IPS-20b (cell line): ENCODE measurements at regions not wholly inside any gene's neighbourhood (a gene's known extent, or its start where the extent isn't known, plus 50 kb on each side); places are given as distances from the start of the nearest gene placed in this dataset.

ENCODE experiments used
- H3K27ac ChIP-seq: one replicate; pipeline ENCODE4 v1.5.1; 2013; ENCODE audit warnings: low read length
- H3K27me3 ChIP-seq: 2 replicates; pipeline ENCODE4 v1.6.1; 2013; ENCODE audit warnings: mild to moderate bottlenecking, low read length, inconsistent platforms; ENCODE audit not compliant: insufficient read depth
- H3K36me3 ChIP-seq: 2 replicates; pipeline ENCODE4 v1.6.1; 2013; ENCODE audit warnings: low read depth, mild to moderate bottlenecking, inconsistent platforms, low read length, moderate library complexity; ENCODE audit not compliant: insufficient read depth
- H3K4me1 ChIP-seq: 2 replicates; pipeline ENCODE4 v1.6.1; 2013; ENCODE audit warnings: mild to moderate bottlenecking, control low read depth, inconsistent platforms, low read length, moderate library complexity; ENCODE audit not compliant: insufficient read depth
- H3K4me3 ChIP-seq: 2 replicates; pipeline ENCODE4 v1.5.1; 2013; ENCODE audit warnings: mild to moderate bottlenecking, low read length, inconsistent platforms
- H3K9ac ChIP-seq: 2 replicates; pipeline ENCODE4 v1.6.1; 2013; ENCODE audit warnings: low read depth, mild to moderate bottlenecking, inconsistent platforms, low read length, moderate library complexity
- H3K9me3 ChIP-seq: 2 replicates; pipeline ENCODE4 v1.6.1; 2013; ENCODE audit warnings: mild to moderate bottlenecking, low read depth, low read length, inconsistent platforms; ENCODE audit not compliant: insufficient read depth

- Histone ChIP-seq H3K9ac (no peak overlapping the region), H3K4me3 (no peak overlapping the region), H3K4me1 (peaks cover 4% of the 10 kb centered on the region; the same call in 1 of the 2 replicates), H3K27ac (no peak overlapping the region), H3K36me3 (no peaks in the 10 kb centered on the region), H3K9me3 (no peaks in the 10 kb centered on the region), H3K27me3 (no peaks in the 10 kb centered on the region)
Observed at GRCh38 chr16:13766334-13766733, 153.6 kb upstream of the ERCC4 start.

- Histone ChIP-seq H3K36me3 (no peaks in the 10 kb centered on the region), H3K27ac (no peak overlapping the region)
Observed at GRCh38 chr16:13767215-13767614, 152.7 kb upstream of the ERCC4 start.

GRCh38 chr16:13768471-13768870 is 151.5 kb upstream of the ERCC4 start:
- H3K4me3 ChIP-seq = no peak overlapping the region
- no peaks in the 10 kb centered on the region for H3K9me3 ChIP-seq
- H3K4me1 ChIP-seq = peaks cover 4% of the 10 kb centered on the region; the same call in 1 of the 2 replicates
- H3K36me3 ChIP-seq = no peaks in the 10 kb centered on the region
- no peaks in the 10 kb centered on the region for H3K27me3 ChIP-seq
- H3K9ac ChIP-seq = no peak overlapping the region
- no peak overlapping the region for H3K27ac ChIP-seq

More at GRCh38 chr16:13767215-13767614, 152.7 kb upstream of the ERCC4 start:
- Histone ChIP-seq H3K9me3 (no peaks in the 10 kb centered on the region), H3K4me3 (no peak overlapping the region), H3K4me1 (peaks cover 4% of the 10 kb centered on the region; the same call in 1 of the 2 replicates), H3K27me3 (no peaks in the 10 kb centered on the region), H3K9ac (no peak overlapping the region)

- peaks cover 4% of the 10 kb centered on the region; the same call in 1 of the 2 replicates for H3K4me1 ChIP-seq
- H3K27ac ChIP-seq = no peak overlapping the region
- H3K9ac ChIP-seq = no peak overlapping the region
- H3K36me3 ChIP-seq = no peaks in the 10 kb centered on the region
- no peak overlapping the region for H3K4me3 ChIP-seq
- no peaks in the 10 kb centered on the region for H3K27me3 ChIP-seq
- peaks cover 3% of the 10 kb centered on the region; the same call in 1 of the 2 replicates for H3K9me3 ChIP-seq
Observed at GRCh38 chr16:13770436-13770835, 149.5 kb upstream of the ERCC4 start.

GRCh38 chr16:13772782-13773181 is 147.2 kb upstream of the ERCC4 start:
- H3K36me3 ChIP-seq = no peaks in the 10 kb centered on the region
- H3K4me1 ChIP-seq = no peaks in the 10 kb centered on the region
- H3K27me3 ChIP-seq = no peaks in the 10 kb centered on the region
- H3K9me3 ChIP-seq = peaks cover 9% of the 10 kb centered on the region; the same call in 1 of the 2 replicates
- no peak overlapping the region for H3K4me3 ChIP-seq
- no peak overlapping the region for H3K9ac ChIP-seq
- H3K27ac ChIP-seq = no peak overlapping the region

GRCh38 chr16:13779676-13780075 is 140.3 kb upstream of the ERCC4 start:
- no peak overlapping the region for H3K27ac ChIP-seq
- H3K9me3 ChIP-seq = peaks cover 9% of the 10 kb centered on the region; the same call in 1 of the 2 replicates
- H3K27me3 ChIP-seq = no peaks in the 10 kb centered on the region
- H3K4me1 ChIP-seq = peaks cover 9% of the 10 kb centered on the region; the same call in 1 of the 2 replicates
- H3K4me3 ChIP-seq = no peak overlapping the region
- H3K36me3 ChIP-seq = no peaks in the 10 kb centered on the region
- H3K9ac ChIP-seq = no peak overlapping the region

- peaks cover 9% of the 10 kb centered on the region; the same call in 1 of the 2 replicates for H3K4me1 ChIP-seq
- H3K9me3 ChIP-seq = peaks cover 5% of the 10 kb centered on the region; the same call in 1 of the 2 replicates
- H3K4me3 ChIP-seq = peak overlapping the region; percentile 42; the same call in 1 of the 2 replicates
- H3K27me3 ChIP-seq = no peaks in the 10 kb centered on the region
- no peak overlapping the region for H3K9ac ChIP-seq
- no peak overlapping the region for H3K27ac ChIP-seq
- H3K36me3 ChIP-seq = no peaks in the 10 kb centered on the region
Observed at GRCh38 chr16:13780406-13781168, 139.4 kb upstream of the ERCC4 start.

- H3K9ac ChIP-seq = no peak overlapping the region
- H3K36me3 ChIP-seq = no peaks in the 10 kb centered on the region
- peaks cover 9% of the 10 kb centered on the region; the same call in 1 of the 2 replicates for H3K4me1 ChIP-seq
- peaks cover under 1% of the 10 kb centered on the region; the same call in 1 of the 2 replicates for H3K9me3 ChIP-seq
- no peak overlapping the region for H3K4me3 ChIP-seq
- H3K27me3 ChIP-seq = no peaks in the 10 kb centered on the region
- no peak overlapping the region for H3K27ac ChIP-seq
Observed at GRCh38 chr16:13781169-13781564, 138.8 kb upstream of the ERCC4 start.

GRCh38 chr16:13781575-13782338 is 138.2 kb upstream of the ERCC4 start:
- Histone ChIP-seq H3K4me1 (peaks cover 9% of the 10 kb centered on the region; the same call in 1 of the 2 replicates), H3K4me3 (no peak overlapping the region), H3K9ac (no peak overlapping the region), H3K36me3 (no peaks in the 10 kb centered on the region), H3K27me3 (no peaks in the 10 kb centered on the region), H3K9me3 (no peaks in the 10 kb centered on the region), H3K27ac (no peak overlapping the region)

- no peaks in the 10 kb centered on the region for H3K4me1 ChIP-seq
- H3K9me3 ChIP-seq = no peaks in the 10 kb centered on the region; the same call in 1 of the 2 replicates
- H3K27ac ChIP-seq = no peak overlapping the region
- H3K36me3 ChIP-seq = no peaks in the 10 kb centered on the region
- H3K27me3 ChIP-seq = no peaks in the 10 kb centered on the region
- H3K9ac ChIP-seq = no peak overlapping the region
- no peak overlapping the region for H3K4me3 ChIP-seq
Observed at GRCh38 chr16:13791095-13791494, 128.9 kb upstream of the ERCC4 start.

GRCh38 chr16:13793841-13794409 is 126.0 kb upstream of the ERCC4 start:
- Histone ChIP-seq H3K27ac (no peak overlapping the region), H3K9me3 (no peaks in the 10 kb centered on the region; the same call in 1 of the 2 replicates), H3K9ac (no peak overlapping the region), H3K4me3 (no peak overlapping the region), H3K36me3 (no peaks in the 10 kb centered on the region), H3K4me1 (no peaks in the 10 kb centered on the region), H3K27me3 (no peaks in the 10 kb centered on the region)
